ENCODE measurements at regions not wholly inside any gene's neighbourhood (a gene's known extent, or its start where the extent isn't known, plus 50 kb on each side); places are given as distances from the start of the nearest gene placed in this dataset.

DNA sequence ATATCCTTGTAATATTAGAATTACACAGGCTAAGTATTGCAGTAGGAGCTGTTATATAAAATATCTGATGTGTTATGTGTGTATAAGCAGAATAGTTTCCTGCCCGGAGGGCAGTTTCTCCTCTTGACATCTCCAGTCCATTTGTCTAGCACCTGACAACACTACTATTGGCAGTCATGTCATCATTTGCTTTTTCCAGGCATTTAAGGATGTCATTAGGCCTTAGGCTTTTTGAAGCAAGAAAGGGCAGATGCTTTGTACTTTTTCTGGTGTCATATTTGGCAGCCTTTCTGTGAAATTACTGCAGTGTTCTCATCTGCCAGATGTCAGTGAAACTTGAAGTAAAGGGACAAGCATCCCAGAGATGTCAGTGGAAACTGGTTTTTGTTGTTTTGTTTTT lies 2017.6 kb upstream of the IGFBP7 start:
- SMC1A ChIA-PET (ENCODE audit: uncharacterized antibody, unreplicated experiment): no interaction called here

More for the DNA sequence above, 2017.6 kb upstream of the IGFBP7 start:
- Histone ChIP-seq H3K4me2 (ENCODE audit: control insufficient read depth, insufficient read depth) (no peak overlapping the region), H3K27me3 (replicated peaks in 1 of 2; ENCODE audit: control insufficient read depth in 2 of 2, insufficient read depth in 2 of 2, low read length in 1 of 2) (no peaks in the 10 kb centered on the region), H3K36me3 (ENCODE audit: control insufficient read depth in 2 of 2, insufficient read depth in 2 of 2, low read length in 1 of 2) (no peaks in the 10 kb centered on the region), H3K4me3 (no peak overlapping the region), H4K20me1 (ENCODE audit: control insufficient read depth, insufficient read depth) (no peaks in the 10 kb centered on the region), H3K79me2 (ENCODE audit: control insufficient read depth, insufficient read depth, low read length) (no peaks in the 10 kb centered on the region), H3K9ac (ENCODE audit: control insufficient read depth, insufficient read depth, low read length) (no peak overlapping the region), H3K27ac (ENCODE audit: control insufficient read depth, insufficient read depth) (no peak overlapping the region), H3K9me3 (replicated peaks; ENCODE audit: control insufficient read depth, insufficient read depth, low read length) (no peaks in the 10 kb centered on the region), H2AFZ (ENCODE audit: control insufficient read depth, low read depth, low read length) (no peak overlapping the region), H3K4me1 (ENCODE audit: control insufficient read depth, insufficient read depth, low read length) (no peaks in the 10 kb centered on the region)
- TF ChIP-seq STAT1 (conservative IDR thresholded peaks at IDR 0.05) (no peak), TBL1XR1 (IDR thresholded peaks at IDR 0.05; ENCODE audit: low read depth, low read length) (no peak), IKZF1 (conservative IDR thresholded peaks at IDR 0.05) (no peak), POLR2A (IDR thresholded peaks at IDR 0.05; ENCODE audit: low read depth, low read length) (no peak), SMAD1 (IDR thresholded peaks at IDR 0.05; ENCODE audit: low read depth, partially characterized antibody) (no peak), EGR1 (IDR thresholded peaks at IDR 0.05; ENCODE audit: borderline replicate concordance in 1 of 2, low read depth in 2 of 2, low read length in 2 of 2) (no peak), RB1 (IDR thresholded peaks at IDR 0.05; ENCODE audit: borderline replicate concordance) (no peak), FOXK2 (IDR thresholded peaks at IDR 0.05) (no peak), SIX5 (IDR thresholded peaks at IDR 0.05; ENCODE audit: low read depth, low read length, severe bottlenecking) (no peak), POU2F2 (IDR thresholded peaks at IDR 0.05; ENCODE audit: borderline replicate concordance, low read depth, low read length) (no peak), NR2F1 (conservative IDR thresholded peaks at IDR 0.05) (no peak), ZNF207 (IDR thresholded peaks at IDR 0.05; ENCODE audit: borderline replicate concordance) (no peak), TAF1 (IDR thresholded peaks at IDR 0.05; ENCODE audit: borderline replicate concordance, low read depth, low read length) (no peak), BHLHE40 (IDR thresholded peaks at IDR 0.05; ENCODE audit: borderline replicate concordance in 1 of 2, low read depth in 2 of 2, low read length in 1 of 2) (no peak), ZNF384 (IDR thresholded peaks at IDR 0.05; ENCODE audit: borderline replicate concordance, low read depth, low read length) (no peak), SMARCA5 (IDR thresholded peaks at IDR 0.05) (no peak), CHD1 (IDR thresholded peaks at IDR 0.05; ENCODE audit: low read depth, low read length) (no peak)
- TF ChIP-seq, protein P1, sequence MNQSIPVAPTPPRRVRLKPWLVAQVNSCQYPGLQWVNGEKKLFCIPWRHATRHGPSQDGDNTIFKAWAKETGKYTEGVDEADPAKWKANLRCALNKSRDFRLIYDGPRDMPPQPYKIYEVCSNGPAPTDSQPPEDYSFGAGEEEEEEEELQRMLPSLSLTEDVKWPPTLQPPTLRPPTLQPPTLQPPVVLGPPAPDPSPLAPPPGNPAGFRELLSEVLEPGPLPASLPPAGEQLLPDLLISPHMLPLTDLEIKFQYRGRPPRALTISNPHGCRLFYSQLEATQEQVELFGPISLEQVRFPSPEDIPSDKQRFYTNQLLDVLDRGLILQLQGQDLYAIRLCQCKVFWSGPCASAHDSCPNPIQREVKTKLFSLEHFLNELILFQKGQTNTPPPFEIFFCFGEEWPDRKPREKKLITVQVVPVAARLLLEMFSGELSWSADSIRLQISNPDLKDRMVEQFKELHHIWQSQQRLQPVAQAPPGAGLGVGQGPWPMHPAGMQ (IDR thresholded peaks at IDR 0.05; ENCODE audit: borderline replicate concordance): no peak
- TF ChIP-seq, protein P2, sequence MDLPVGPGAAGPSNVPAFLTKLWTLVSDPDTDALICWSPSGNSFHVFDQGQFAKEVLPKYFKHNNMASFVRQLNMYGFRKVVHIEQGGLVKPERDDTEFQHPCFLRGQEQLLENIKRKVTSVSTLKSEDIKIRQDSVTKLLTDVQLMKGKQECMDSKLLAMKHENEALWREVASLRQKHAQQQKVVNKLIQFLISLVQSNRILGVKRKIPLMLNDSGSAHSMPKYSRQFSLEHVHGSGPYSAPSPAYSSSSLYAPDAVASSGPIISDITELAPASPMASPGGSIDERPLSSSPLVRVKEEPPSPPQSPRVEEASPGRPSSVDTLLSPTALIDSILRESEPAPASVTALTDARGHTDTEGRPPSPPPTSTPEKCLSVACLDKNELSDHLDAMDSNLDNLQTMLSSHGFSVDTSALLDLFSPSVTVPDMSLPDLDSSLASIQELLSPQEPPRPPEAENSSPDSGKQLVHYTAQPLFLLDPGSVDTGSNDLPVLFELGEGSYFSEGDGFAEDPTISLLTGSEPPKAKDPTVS (IDR thresholded peaks at IDR 0.05; ENCODE audit: low read depth, low read length): no peak
- POLR2A ChIA-PET: no interaction called here
- intact Hi-C loops (cut with micrococcal nuclease; ENCODE audit: unreplicated experiment): no loop called here
- ATAC-seq (no peak), DNase-seq (ENCODE audit: low read depth, low spot score) (no peak), FAIRE-seq (no peak)
- in situ Hi-C loops (cut with MboI): no loop called here
- CTCF ChIA-PET: no interaction called here
- BruUV-seq (replicated peaks): no TSS peak
- RAD21 ChIA-PET (ENCODE audit: unreplicated experiment): no interaction called here
- WGBS (ENCODE audit: insufficient coverage, insufficient replicate concordance, low lambda C conversion rate, missing lambda C conversion rate): 33% methylated on average over 1 of the region's 1 CpG

Measured in GM12878 (cell line).